ENCODE measurements at regions not wholly inside any gene's neighbourhood (a gene's known extent, or its start where the extent isn't known, plus 50 kb on each side); places are given as distances from the start of the nearest gene placed in this dataset.

- ATAC-seq (no peak), DNase-seq (no peak)
- no peaks in the 10 kb centered on the region for H3K4me1 ChIP-seq
- no peaks in the 10 kb centered on the region for H3K36me3 ChIP-seq
- H3K4me3 ChIP-seq: no peak overlapping the region
- intact Hi-C loops (cut with DNase I): no loop called here
- no peaks in the 10 kb centered on the region for H3K9me3 ChIP-seq
- no peak for TF ChIP-seq CTCF (IDR thresholded peaks at IDR 0.05)
- H3K27ac ChIP-seq: no peak overlapping the region
- H3K27me3 ChIP-seq: no peaks in the 10 kb centered on the region
Observed at GRCh38 chr4:135256111-135256510, 1054.5 kb upstream of the PABPC4L start.

GRCh38 chr4:135250040-135250439 lies 1048.5 kb upstream of the PABPC4L start:
- ATAC-seq (no peak), DNase-seq (no peak)
- H3K36me3 ChIP-seq: no peaks in the 10 kb centered on the region
- no peak overlapping the region for H3K27ac ChIP-seq
- no peak for TF ChIP-seq CTCF (IDR thresholded peaks at IDR 0.05)
- H3K9me3 ChIP-seq: no peaks in the 10 kb centered on the region
- intact Hi-C loops (cut with DNase I): no loop called here
- no peaks in the 10 kb centered on the region for H3K4me1 ChIP-seq
- no peak overlapping the region for H3K4me3 ChIP-seq
- H3K27me3 ChIP-seq: no peaks in the 10 kb centered on the region

GRCh38 chr4:135249024-135249423 lies 1047.4 kb upstream of the PABPC4L start:
- ATAC-seq: no peak
- no peak for TF ChIP-seq CTCF (IDR thresholded peaks at IDR 0.05)

GRCh38 chr4:135244696-135245095 lies 1043.1 kb upstream of the PABPC4L start:
- ATAC-seq (no peak), DNase-seq (no peak)
- H3K27me3 ChIP-seq: no peaks in the 10 kb centered on the region
- TF ChIP-seq CTCF (IDR thresholded peaks at IDR 0.05): no peak
- H3K4me1 ChIP-seq: no peaks in the 10 kb centered on the region
- intact Hi-C loops (cut with DNase I): no loop called here
- no peak overlapping the region for H3K4me3 ChIP-seq
- H3K9me3 ChIP-seq: no peaks in the 10 kb centered on the region
- no peak overlapping the region for H3K27ac ChIP-seq
- no peaks in the 10 kb centered on the region for H3K36me3 ChIP-seq

More at GRCh38 chr4:135249024-135249423, 1047.4 kb upstream of the PABPC4L start:
- no peak for DNase-seq
- intact Hi-C loops (cut with DNase I): no loop called here
- Histone ChIP-seq H3K36me3 (no peaks in the 10 kb centered on the region), H3K27ac (no peak overlapping the region), H3K4me1 (no peaks in the 10 kb centered on the region), H3K9me3 (no peaks in the 10 kb centered on the region), H3K4me3 (no peak overlapping the region), H3K27me3 (no peaks in the 10 kb centered on the region)

- Histone ChIP-seq H3K27ac (no peak overlapping the region), H3K9me3 (no peaks in the 10 kb centered on the region), H3K4me1 (no peaks in the 10 kb centered on the region), H3K4me3 (no peak overlapping the region), H3K27me3 (no peaks in the 10 kb centered on the region), H3K36me3 (no peaks in the 10 kb centered on the region)
- intact Hi-C loops (cut with DNase I): no loop called here
- DNase-seq (no peak), ATAC-seq (no peak)
- no peak for TF ChIP-seq CTCF (IDR thresholded peaks at IDR 0.05)
Observed at GRCh38 chr4:135244056-135244455, 1042.5 kb upstream of the PABPC4L start.

- no peak overlapping the region for H3K4me3 ChIP-seq
- ATAC-seq (no peak), DNase-seq (no peak)
- no peak for TF ChIP-seq CTCF (IDR thresholded peaks at IDR 0.05)
- no peaks in the 10 kb centered on the region for H3K9me3 ChIP-seq
- no peaks in the 10 kb centered on the region for H3K36me3 ChIP-seq
- no peaks in the 10 kb centered on the region for H3K27me3 ChIP-seq
- no peaks in the 10 kb centered on the region for H3K4me1 ChIP-seq
- H3K27ac ChIP-seq: no peak overlapping the region
- intact Hi-C loops (cut with DNase I): no loop called here
Observed at GRCh38 chr4:135240796-135241195, 1039.2 kb upstream of the PABPC4L start.
